Erythroblast (primary cell): ENCODE measurements at regions not wholly inside any gene's neighbourhood (a gene's known extent, or its start where the extent isn't known, plus 50 kb on each side); places are given as distances from the start of the nearest gene placed in this dataset.

Source experiments
- DNase-seq, 2 experiments: peaks; one replicate each; lab custom pipeline; 2025; lab: John Stamatoyannopoulos, UW
- GATA1 ChIP-seq: IDR thresholded peaks from 2 replicates; pipeline ENCODE4 v1.6.1; 2011; ENCODE audit warnings: low read depth, mild to moderate bottlenecking, control low read depth, low read length, moderate library complexity
- POLR2A ChIP-seq: IDR thresholded peaks from 2 replicates; pipeline ENCODE4 v1.6.1; 2011; ENCODE audit warnings: mild to moderate bottlenecking, low read length

DNA sequence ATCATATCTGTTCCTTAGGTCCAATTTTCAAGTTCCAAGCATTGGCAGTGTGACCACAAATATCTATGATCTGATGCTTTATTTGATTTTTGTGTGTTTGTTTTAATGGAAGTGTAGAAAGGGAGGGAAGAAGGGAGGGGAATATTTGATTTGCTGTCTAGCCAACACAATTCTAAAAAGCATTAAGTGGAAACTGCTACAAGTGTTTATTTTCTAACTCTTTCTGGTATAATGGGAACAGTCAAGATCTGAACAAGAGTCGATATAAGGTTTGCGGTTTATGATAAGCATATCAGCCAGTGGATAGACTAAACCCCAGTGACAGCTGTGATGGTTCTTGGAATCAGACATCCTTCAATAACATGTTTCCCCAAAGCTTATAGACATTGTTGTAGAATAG lies 267.8 kb upstream of the SNX7 start:
- DNase-seq: no peak
- no peak for TF ChIP-seq GATA1
- no peak for TF ChIP-seq POLR2A

DNA sequence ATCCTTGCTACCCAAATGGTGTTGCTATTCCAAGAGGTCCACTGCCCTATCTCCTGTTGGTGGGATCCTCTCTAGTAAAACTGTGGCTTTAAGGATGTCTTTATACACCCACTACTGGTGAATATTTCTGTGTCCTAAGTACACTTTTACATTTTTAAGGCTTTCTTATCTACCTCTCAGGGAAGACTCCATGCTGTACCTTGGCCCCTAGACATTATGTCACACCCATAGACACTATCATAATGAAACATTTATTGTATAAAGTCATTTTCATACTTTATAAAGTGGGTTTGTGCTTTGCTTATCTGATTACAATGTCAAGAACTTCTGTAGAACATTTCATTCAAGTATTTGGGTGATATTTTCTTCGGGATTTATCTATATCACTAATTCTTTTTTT lies 270.3 kb upstream of the SNX7 start:
- TF ChIP-seq GATA1 (no peak), POLR2A (no peak)
- DNase-seq: no peak

DNA sequence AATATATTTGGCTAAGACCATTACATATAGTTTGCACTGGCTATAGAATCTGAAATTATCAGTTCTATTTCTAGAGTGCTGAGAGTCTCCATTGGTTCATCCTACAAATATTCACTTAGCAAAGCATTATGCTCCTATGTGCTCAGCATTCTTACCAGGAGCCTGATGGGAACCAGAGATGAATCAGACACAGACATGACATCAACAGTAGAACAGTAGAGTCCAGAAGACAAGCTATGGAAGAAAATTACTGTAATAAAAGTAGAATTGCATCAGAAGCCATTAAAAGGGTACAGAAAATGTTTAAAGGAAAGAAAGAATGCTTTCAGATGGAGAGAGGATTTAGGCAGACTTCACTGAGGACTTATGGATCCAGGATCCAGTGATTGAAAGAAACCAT lies 271.7 kb upstream of the SNX7 start:
- DNase-seq: no peak
- no peak for TF ChIP-seq POLR2A
- TF ChIP-seq GATA1: no peak

DNA sequence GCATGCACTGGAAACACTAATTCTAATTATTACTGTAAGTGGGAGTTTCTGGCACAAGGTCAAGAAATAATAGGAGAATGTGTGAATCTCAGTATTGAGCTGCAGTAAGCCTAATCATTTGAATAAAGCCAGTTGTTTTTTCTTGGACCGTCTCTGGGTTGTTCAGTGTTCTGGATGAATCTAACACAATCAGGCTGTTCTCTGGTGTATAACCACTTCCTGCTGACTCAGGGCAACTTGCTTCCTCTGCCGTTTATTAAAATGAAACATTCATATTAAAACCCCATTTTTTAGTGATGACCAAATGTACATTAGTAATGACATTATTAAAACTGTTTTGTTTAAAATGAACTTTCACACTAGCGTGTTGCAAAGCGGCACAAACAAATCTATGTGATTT lies 273.1 kb upstream of the SNX7 start:
- no peak for DNase-seq
- no peak for TF ChIP-seq POLR2A

DNA sequence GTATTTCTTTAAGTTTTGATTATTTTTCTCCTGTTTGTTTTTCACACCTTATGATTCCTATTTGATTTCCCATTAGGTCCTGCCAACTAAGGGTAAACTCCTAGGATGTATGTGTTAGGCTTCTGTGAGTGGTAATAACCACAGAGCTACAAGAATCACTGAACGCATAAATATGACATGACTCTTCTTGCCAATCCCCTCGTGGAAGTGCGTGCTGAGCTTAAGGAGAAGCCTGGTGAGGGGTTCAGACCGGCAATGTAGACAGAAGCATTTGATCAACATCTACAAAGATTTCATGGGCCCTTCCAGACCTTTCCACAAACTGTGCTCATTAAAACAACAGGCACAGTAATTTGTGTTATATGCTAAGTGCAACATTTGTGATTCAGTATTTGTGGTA lies 273.8 kb upstream of the SNX7 start:
- no peak for DNase-seq
- TF ChIP-seq POLR2A (no peak), GATA1 (no peak)

DNA sequence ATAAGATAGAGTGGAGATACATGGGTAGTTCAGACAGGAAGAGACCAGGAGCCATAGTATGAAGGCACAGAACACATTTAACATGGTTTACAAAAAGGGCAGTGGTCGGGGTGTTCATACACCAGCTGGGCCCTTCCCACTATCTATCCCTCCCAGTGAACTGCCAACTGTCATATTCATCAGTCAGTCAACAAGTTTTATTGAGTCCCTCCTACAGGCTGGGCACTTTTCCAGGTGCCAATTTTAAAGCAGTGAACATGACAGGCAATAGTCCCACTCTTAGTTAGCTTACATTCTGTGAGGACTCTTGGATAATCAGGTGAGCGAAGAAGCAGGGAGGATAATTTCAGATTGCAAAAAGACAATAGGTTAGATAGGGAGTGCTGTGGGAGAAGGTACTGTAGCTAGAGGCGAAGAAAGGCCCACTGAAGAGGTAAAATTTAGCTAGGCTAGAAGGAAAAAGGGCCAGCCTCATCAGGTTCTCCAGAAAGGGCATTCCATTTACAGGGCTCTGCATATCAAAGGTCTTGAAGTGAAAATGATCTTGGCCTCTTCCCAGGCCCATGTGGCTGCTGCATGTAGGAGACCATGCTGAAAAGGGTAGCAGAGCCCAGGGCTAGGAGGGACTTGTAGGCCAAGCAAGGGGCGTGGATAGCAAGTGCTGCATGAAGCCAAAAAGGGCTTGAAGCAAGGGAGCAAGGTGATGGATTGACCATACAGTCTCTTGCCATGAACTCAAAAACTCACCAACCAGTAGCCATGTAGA lies 274.7 kb upstream of the SNX7 start:
- DNase-seq: no peak
- no peak for TF ChIP-seq GATA1
- TF ChIP-seq POLR2A: no peak

DNA sequence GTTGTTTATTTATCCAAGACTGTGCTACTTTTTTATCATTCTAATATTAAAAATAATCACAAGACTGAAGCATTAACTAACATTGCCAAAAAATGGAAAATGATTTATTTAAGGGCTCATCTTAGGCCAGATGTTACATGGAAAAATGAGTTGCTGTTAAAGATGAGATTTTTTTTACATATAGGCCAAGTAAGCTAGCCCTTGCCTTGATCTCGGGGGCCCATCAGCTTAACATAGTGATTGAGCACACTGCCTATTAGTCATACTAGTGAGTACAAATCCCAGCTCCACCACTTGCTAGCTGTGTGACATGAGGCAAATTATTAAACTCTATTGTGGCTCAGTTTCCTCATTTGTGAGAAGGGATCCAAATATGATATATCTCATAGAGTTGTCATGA lies 275.9 kb upstream of the SNX7 start:
- DNase-seq: no peak
- no peak for TF ChIP-seq GATA1
- TF ChIP-seq POLR2A: no peak

DNA sequence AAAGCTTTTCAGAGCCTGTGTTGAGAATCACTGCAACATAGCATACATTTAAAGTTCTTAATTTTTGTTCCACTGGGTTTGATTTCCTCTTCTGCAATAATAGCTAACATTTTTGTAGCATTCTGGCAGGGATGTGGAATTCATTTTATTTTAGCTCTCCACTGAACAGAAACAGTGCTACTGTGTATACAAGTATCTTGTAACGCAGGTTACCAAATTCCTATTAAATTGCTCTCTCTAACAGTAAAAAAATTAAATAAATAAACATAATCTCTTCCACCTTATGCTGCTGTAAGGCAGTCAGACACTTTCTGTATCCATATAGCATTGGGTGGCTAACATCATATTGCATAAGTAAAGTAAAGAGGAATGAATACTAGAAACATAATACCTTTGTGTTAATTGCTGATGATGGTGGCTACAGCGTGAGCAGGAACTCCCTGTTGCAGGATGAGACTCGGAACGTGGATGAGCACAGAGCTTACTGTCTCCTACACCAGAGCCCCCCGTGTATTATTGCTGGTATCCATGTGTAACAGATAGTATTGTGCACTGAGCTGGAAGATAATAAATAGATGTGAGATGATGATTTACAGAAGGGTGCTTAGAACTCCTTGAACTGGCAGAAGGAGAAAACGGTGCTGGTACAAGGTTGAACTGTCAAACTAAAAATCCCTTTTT lies 276.9 kb upstream of the SNX7 start:
- DNase-seq: no peak
- TF ChIP-seq POLR2A: no peak
- no peak for TF ChIP-seq GATA1

DNA sequence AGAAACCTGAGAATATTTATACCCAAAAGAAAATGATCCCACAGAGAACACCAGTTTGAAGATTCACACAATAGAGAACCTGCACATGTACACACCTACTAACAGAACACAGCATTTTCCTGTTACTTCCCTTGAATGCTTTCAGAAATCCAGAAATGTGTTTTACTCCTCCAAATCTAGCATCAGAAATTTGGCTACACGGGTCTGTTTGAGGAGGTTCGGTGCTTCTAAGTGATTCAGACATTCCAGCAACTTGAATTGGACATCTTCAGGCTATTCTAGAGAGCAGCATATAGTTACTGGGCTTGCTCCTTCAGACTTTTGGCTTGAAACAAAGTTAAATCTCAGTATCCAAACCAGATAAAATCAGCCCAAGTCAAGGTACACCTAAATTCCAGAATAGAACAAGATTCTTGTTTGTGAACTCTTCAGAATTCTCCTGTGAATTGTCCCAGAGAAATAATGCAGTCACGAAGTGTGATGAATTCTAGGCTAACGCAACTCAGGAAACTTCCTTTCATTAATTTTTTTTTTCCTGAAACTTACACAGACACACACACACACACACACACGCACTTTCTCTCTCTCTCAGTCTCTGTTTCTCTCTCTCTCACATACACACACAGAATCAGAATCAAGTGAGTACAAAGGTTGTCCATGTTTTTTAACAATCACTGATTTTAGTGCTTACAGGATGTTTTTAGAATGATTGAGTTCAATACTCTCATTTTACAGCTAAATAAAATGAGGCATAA lies 278.4 kb upstream of the SNX7 start:
- TF ChIP-seq GATA1 (no peak), POLR2A (no peak)
- DNase-seq: no peak

DNA sequence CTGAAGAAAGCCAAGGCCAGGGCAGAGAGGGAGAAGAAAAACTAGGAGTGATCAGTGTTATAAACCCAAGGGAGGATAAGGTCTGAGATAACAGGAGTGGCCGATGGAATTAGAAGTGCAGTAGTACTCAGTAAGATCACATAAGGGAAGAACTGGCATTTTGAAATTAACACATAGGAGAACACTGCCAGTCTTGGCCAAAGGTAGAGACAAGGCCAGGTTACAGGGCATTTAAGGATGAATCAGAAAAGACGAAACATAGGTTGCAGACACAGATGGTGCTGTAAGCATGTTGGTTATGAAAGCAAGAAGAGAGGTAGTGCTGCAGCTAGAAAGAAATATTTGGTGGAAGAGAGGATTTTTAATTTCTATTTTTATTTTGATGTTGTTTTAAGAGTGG lies 278.9 kb upstream of the SNX7 start:
- no peak for DNase-seq
- TF ChIP-seq GATA1 (no peak), POLR2A (no peak)

DNA sequence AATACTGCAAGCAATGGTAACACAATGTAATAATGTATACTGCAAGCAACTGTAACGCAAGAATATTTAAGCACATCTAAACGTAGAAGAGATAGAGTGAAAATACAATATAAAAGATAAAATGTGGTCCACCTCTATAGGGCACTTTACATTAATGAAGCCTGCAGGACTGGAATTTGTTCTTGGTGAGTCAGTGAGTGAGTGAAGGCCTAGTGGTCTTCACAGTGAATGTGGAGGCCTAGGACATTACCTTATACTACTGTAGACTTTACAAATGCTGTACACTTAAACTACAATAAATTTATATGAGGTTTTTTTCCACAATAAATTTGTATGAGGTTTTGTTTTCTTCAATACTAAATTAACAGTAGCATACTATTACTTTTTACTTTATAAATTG lies 287.4 kb upstream of the SNX7 start:
- no peak for DNase-seq
- TF ChIP-seq POLR2A (no peak), GATA1 (no peak)

DNA sequence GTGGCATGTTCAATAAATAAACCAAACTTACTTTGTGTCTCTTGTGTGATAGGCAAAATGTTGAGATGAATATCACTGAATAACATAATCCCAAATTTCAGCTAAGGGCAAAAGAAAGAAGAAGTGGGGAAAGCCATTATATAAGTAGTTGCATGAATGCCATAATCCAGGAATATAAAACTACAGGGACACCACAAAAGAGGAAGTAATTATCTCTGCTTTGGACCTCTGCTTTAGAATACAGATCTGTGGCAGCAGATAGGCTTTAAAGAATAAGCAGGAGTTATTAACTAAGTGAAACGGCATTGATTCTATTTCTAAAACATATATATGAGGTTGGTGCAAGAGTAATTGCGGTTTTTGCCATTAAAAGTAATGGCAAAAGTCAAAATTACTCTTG lies 288.5 kb upstream of the SNX7 start:
- TF ChIP-seq GATA1 (no peak), POLR2A (no peak)
- DNase-seq: no peak

DNA sequence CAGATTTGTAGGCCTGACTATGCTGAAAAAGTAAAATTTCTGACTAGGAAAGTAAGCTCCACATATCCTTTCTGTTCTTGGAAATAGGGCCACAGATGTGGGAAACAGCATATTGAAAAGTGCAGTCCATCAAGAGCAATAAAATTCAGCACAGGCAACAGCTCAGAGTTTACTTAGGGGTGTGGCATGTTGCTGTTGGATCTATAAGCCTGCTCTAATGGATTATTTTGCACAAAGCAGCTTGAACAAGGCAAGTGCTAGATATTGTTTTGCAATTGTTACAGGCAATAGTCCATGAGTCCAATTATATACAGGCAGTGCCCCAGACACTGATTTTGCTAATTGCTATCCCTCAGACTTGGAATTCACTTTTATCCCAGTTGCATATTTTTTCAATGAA lies 289.8 kb upstream of the SNX7 start:
- TF ChIP-seq POLR2A: no peak
- no peak for TF ChIP-seq GATA1
- no peak for DNase-seq

DNA sequence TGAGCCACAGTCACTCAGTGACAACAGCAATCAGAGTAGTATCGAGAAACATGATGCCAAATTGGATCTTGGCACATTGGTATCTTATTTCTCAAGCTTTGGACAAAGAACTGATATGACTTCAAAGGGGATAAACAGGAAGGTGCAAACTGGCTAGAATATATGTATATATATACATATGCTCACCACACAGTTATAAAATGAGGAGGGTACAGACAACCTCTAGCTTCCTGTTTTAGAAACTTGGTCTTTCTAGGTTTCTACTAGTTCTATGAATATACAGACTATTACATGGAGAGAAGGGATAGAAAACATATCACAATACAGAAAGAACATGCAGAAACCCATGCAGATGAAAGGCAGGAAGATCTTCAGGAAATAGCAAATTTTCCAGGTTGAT lies 292.1 kb upstream of the SNX7 start:
- DNase-seq: no peak
- no peak for TF ChIP-seq POLR2A
- TF ChIP-seq GATA1: no peak

DNA sequence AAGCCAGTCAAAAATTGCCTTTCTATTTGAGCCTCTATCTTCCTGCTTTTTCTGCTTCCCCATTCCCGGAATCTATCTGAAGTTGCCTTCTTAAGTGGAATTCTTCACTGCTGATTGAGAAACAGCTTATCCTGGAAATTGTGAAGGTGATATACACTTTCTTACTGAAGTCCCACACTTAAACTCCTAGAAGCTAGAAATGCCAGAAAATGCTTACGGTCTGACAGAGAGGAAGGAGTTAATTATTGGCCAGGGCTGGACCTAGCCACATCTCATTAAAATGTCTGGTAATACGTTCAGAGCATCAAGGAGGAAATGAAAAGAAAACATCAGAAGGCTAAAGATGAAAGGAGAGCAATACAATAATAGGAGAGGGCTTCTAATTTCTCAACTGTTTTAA lies 292.5 kb upstream of the SNX7 start:
- DNase-seq: no peak
- no peak for TF ChIP-seq GATA1
